ENCODE measurements at regions not wholly inside any gene's neighbourhood (a gene's known extent, or its start where the extent isn't known, plus 50 kb on each side); places are given as distances from the start of the nearest gene placed in this dataset.
"Not testable (repeated sequence)": the region's sequence is repeated elsewhere in the genome, so short reads cannot be mapped to it uniquely, and the experiment has no call there.

DNA sequence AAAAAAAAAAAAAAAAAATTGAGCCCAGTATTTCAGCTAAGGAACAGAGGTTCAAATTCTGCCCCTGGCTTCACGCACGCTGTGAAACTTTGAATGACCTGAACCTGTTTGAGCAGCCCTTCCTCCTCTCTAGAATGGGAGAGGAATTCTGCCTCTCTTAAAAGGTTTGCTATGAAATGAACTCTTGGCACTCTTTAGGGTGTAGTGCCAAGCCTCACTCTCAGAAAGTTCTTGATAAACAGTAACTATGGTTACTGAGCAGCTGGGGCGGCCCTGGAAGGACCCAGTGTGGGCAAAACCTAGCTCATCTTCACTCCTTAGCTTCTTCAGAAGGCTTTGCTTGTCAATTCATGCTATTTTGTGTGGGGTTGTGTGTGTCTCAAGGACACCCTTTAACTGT lies 73.7 kb downstream of the GEMIN8 start:
- no peak for DNase-seq (ENCODE audit: low read depth)

DNA sequence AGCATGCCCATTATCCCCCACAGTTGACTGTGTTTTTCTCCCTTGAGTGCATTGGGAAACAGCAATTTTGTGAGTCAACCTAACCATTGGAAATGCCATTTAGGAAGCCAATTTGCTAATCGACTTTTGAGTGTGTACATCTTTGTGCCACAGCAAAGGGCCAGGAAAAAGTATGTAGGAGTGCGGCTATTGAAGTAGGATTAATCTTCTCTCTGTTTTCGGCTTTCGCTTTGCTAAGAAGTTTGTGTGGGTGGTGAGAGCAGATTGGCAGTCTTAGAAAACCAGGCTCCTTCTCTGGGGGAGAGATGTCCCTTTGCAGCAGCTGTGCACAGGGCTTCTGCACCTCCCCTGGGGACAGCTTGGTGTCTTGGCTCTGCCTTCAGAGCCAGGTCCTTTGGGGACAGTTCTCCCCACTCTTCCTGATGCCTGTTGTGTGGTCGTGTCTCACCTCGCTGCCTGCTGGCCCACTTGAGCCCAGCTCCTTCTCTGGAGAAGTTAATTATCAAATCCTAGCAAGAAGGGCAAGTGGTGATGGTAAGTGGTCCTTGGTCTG lies 74.5 kb downstream of the GEMIN8 start:
- DNase-seq (ENCODE audit: low read depth): no peak

DNA sequence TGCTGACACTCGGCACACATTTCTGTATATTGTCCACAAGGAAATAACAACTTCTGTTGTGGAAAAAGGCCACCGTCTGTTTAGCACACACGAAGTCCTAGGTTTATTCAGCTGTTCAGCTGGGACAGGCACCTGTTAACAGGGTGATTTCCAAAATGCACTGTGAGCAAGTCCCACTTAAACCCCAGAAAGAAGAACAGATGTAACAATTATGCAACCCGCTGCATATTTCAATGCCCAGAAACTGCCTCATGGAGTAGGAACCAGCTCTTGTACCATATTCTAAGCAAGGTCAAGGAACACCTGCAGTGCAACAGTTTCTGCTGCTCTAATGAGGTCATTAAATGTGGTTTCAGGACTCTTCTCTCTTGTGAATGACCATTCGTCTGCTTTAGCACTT lies 77.1 kb downstream of the GEMIN8 start:
- no peak for DNase-seq (ENCODE audit: low read depth)

DNA sequence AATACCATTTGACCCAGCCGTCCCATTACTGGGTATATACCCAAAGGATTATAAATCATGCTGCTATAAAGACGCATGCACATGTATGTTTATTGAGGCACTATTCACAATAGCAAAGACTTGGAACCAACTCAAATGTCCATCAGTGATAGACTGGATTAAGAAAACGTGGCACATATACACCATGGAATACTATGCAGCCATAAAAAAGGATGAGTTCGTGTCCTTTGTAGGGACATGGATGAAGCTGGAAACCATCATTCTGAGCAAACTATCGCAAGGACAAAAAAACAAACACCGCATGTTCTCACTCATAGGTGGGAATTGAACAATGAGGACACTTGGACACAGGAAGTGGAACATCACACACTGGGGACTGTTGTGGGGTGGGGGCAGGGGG lies 83.5 kb downstream of the GEMIN8 start:
- DNase-seq (ENCODE audit: low read depth): not testable (repeated sequence)

DNA sequence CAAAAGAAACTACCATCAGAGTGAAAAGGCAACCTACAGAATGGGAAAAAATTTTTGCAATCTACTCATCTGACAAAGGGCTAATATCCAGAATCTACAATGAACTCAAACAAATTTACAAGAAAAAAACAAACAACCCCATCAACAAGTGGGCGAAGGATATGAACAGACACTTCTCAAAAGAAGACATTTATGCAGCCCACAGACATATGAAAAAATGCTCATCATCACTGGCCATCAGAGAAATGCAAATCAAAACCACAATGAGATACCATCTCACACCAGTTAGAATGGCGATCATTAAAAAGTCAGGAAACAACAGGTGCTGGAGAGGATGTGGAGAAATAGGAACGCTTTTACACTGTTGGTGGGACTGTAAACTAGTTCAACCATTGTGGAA lies 83.9 kb downstream of the GEMIN8 start:
- DNase-seq (ENCODE audit: low read depth): not testable (repeated sequence)

DNA sequence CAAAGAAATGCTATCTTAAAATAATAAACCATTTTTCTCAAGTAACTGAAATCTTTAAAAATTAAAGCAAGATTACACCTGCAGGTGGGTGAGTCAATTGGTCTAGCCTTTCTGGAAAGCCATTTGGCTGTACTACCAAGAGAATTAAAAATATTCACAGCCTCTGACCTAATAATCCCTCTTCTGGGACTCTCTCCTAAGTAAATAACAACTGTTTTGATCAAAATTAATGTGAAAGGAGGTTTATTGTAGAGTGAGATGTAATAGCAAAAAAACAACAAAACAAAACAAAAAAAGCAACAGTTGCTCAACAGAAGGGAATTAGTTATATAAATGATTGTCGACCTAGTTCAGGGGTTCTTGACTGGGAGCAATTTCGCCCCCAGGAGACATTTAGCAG lies 89.0 kb downstream of the GEMIN8 start:
- DNase-seq (ENCODE audit: low read depth): no peak

DNA sequence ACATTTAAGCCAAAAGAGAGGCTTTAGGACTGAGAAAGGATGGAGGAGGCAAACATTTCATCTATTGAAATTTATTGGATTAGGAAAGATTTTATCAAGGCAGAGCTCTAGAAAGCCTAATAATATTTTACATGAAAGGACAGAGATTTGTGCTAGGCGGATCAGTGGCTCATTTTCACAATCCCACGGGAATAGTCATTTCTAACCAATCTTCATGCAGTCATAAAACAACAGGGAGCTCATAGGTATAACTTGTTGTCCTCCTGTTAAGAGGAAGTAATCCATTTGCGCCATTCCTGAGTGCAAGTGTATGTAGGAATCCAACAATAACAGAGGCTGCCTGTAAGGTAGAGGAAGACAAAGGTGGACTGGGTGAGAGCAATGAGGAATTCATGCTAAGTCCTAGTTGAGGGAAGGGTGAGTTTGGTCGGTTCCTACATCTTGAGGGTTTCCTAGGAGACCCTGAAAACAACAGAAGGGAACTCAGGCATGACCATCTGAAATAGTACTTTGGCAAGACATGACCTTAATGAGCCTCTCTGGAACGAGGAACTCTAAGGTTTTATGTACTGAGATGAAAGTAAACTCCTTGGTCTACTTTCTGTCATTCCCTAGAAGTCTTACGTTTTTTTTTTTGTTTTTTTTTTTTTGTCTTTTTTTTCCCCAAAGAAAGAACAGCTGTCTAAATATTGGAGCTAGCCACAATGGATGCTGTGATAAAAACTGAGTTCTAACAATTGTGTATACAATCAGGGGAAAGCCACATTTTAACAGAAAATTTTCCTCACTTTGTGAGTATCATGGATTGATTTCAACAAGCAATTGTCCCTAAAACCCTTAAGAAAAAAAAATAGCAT lies 89.7 kb downstream of the GEMIN8 start:
- no peak for DNase-seq (ENCODE audit: low read depth)

DNA sequence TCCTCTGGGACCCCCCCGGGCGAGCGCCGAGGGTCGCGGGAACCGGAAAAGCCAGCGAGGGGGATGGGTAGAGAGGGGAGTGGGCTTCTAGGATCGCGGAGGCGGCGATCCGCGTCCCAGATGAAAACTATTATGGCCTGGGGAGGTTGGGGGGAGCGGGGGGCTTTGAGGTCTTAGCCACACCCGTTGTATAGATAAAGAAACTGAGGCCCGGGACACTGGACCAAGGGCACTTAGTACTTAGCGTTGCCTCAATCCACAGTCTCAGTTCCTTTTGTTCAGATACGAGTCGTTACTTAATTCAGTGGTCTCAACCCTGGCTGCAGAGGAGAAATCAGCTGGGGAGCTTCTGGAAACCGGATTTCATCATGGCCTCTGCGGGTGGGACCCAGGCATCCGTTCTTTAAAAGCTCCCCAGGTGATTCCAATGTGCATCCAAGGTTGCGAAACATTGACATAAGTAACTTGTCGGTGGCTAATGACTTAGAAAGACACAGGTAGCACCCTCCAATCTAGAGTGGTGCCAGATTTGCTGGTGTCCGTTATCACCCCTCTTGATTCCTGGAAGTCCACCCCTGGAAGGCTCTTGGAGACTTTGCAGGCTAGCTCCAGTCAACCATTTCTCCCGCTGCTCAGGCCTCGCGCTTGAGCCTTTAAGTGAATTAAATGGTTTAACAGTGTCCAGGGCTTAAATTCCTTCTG lies 90.7 kb downstream of the GEMIN8 start:
- DNase-seq (ENCODE audit: low read depth): no peak

DNA sequence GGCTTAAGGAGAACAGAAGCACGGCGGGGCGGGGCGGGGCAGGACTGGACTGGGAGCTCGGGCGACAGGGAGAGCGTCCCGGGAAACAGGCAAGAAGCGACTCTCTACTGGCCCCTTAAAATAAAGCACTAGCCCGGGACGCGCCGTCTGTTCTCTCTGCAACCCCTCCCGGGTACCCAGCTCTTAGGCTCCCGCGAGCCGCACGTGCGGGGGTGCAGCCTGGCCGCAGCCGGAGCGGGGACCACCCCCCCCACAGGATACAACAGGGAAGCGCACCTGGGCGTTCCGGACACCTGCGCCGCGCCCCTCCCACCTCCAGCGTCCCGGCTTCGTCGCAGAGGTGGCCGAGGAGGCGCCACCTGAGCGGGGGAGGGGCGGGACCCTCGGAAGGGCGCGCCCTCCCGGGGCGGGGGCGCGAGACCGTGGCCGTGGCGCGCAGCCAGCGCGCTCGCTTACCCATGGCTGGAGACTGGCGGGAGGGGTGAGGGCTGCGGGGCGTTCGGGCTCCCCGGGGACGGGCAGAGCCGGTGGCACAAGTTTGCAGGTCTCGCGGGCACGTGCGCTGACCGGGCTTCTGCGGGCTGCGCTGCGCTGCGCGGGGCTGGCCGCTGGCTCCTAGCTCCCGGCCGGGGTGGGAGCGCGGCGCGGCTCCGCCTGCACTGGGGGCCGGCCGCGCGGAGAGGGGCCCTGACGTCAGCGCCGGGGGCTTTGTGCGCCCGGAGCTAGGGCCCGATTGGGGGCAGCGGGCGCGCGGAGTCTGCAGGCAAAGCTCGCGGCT lies 91.5 kb downstream of the GEMIN8 start:
- DNase-seq (ENCODE audit: low read depth): no peak

DNA sequence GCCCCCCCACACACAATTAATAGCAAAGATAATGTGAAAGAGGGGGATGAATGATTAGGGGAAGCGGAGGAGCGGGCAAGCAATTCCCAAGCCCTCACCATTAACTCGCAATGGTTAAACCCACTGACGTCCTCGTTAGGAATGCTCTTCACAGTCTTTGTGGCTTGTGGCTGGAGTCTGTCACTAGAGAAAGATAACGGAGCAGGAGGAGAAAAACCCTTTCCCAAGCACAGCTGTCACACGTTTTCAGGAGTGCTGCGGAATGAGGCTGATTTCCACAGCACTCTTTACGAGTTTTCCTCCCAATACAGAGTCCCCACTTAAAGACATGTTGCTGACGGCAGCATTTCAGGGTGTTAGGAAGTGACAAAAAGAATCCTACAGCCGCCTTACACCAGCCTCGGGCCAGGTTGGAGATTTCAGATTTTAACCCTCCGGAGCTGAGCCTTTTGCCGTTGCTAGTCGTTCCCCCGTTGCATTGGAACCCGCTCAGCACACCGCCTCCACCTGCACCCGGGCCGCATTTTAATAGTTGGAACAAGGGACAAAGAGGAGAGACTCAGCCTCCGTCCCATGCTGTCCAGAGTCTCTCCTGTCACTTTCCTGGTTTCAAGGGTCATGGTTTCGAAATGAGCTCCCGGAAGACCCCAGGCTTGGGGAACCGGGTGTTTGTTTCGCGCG lies 92.2 kb downstream of the GEMIN8 start:
- DNase-seq (ENCODE audit: low read depth): peak; percentile 45

DNA sequence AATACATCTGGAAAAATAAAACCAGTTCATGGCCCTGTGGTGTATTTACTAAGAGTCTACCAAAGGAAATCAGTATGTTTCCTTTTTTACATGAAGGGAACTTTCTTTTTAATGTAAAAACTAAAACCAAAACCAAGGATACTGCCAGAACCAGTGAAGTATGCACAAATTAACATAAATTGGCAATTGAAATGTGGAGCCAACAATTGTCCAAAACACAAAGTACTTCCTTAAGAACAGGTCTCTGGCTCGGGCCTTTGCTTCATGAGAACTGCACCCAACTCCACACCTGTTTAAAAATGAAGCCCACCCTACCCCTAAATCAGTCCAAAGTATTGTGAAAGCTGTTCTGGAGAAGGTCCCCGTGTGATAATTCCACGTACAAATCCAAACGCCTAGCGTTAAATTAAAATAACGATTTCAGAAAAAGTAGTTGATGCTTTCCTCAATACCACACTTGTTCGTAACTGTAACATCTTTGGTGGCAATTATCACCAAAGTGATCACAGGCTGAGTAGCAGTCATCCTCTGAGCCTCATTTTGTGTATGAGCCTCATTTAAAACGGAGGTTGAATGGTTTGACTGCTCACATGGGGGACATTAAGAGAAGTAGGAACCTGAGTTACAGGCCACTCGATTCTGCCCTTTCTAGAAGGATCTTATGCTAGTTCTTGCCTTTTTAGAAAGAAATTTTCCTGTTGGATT lies 93.0 kb downstream of the GEMIN8 start:
- DNase-seq (ENCODE audit: low read depth): no peak

DNA sequence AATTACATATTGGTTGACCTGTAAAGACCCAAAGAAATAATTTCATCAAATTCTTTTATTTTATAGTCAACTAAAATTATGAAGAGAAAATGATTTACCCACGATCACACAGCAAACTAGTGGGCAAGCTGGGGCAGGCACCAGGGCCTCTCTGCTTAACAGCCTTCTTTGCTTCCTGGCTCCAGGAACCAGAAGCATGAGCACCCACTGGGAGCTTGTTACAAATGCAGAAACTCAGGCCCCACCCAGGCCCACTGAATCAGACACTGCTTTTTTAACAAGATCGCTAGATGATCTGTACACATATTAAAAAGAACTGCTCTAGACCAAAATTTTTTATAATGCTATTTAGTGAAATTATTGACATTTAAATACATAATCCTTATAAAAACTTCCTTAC lies 95.0 kb downstream of the GEMIN8 start:
- no peak for DNase-seq (ENCODE audit: low read depth)

DNA sequence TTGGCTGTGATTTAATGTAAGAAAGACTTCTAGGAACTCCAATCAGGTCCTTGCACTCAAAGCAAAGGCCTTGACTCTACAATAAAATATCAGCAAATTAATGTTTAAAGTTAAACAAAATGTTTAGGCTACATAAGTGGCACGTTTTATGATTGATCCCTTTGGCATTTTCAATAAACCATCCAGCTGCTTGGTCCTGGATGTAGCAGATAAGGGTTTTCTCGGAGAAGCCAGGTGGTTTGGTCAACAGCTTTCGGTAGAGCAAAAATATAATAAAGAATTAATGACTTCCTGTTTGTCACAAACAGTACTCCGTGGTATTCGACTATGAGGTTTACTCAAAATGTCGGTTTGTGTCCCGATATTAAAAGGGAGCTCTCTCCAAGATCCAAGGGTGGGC lies 95.8 kb downstream of the GEMIN8 start:
- DNase-seq (ENCODE audit: low read depth): no peak

DNA sequence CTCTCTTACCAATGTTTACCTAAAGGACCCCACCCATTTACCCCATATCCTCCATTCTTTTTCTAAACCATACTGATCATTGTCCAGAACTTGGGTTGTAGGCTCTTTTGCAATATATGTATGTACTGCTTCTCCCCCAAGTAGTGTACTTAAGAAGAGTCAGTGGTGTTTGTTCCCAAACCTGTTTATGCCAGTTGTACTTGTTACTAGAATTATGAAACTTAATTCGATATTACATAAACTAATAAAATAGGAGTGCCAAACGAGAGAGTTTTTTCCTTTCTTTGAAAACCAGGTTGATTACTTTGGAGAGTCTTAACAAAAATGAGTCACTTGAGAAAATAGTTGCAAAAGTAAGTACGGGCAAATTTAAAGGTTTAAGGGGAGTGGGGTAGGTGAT lies 96.3 kb downstream of the GEMIN8 start:
- no peak for DNase-seq (ENCODE audit: low read depth)

DNA sequence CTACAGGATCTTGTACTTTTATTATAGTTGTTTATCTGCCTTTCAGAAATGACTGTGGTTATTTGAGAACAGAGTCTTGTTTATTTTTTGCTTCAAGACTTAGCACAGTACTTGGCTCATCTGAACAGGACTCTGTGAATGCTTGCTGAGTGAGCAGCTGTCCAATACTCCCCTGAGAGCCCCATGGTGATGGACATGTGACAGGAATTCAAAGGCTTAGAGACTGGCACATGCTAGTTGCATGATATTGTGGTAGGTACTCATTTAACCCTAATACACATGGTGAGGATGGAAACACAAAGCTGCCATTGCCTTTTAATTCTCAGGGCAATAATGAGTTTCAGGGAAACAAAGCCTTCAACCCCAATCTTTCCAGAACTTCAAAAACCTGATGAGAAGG lies 97.3 kb downstream of the GEMIN8 start:
- no peak for DNase-seq (ENCODE audit: low read depth)

DNA sequence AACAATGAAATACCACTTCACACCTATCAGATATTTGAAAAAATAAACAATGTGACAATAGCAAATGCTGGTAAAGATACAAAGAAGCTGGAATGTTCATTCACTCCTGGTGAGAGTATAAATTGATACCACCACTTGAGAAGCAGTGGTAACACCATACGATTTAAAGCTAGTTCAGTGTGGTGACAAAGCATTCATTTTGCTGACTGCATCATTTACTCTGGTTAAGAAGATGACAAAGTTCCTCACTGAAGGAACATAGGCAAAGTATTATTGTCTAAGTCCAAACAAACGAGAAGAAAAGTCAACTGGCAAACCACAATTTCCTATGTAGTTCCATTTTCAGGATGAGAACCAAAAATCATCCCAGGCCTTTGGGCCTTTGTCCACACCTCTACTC lies 102.5 kb downstream of the GEMIN8 start:
- no peak for DNase-seq (ENCODE audit: low read depth)

DNA sequence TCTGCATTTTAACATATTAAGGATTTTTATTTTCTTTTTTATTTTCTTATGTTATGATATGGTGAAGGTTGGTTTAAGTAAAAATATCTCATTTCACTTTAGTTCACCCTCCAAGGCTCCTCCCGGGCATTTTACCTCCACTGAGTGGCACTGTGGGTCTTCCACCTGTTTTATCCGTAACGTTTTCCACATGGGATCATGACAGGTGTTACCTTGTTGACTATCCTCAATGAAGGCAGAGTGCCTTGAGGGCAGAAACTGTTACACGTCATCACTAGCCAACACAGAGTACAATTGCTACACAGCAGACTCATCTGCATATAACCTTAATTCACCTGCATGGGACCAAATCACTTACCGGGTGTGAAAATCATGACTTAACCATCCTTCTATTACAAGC lies 105.8 kb downstream of the GEMIN8 start:
- no peak for DNase-seq (ENCODE audit: low read depth)

DNA sequence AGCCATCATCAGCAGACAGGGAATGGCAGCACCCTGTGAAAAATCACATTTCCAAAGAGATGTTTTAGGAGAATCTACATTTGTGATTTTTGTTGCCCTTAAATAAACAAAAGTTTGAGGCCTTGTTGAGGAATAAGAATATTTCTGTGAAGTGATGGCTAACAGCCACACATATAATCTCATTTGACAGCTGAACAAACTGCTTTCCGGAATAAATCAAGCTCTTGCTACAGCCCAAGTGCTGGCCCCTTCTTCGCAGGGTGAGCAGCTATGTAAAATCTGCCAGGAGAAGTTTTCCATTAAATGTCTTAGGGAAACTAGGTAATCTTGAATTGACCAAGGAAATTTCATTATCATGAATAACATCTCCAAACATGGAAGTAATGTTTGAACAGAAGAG lies 106.4 kb upstream of the GPM6B start:
- no peak for DNase-seq (ENCODE audit: low read depth)

DNA sequence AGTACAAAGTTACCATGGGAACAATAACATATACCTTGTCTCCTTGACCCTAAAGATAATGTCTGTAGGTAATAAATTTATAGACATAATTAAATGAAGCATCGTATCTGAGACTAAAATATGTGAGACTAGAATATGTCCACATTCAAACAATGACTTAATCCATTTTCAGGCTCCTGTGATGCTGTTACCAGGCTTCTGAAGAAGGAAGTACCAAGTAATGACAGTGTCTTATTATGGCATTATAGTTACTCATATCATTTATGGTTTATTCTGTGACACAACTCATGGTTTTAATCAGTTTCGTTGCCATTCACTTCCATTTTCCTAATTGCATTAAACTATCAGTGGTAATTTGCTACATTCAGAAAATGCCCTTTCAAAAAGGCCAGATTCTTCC lies 100.6 kb upstream of the GPM6B start:
- no peak for DNase-seq (ENCODE audit: low read depth)

DNA sequence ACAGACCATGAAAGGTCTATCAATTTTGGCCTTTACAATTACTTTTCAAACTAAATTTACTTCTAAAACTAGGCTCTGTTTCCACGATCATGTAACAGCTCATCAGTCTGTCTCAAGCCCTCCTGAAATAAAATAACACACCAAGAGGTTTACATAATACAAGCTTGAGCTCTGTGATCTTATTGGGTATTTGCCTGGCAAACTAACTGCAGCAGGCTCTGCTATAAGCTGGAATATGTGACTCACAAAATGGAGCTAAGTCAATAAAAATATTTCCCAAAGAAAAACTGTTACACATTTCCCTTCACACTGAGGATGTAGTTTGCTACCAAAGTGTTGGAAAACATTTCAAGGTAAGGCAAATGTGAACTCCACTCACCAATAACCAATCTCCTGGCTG lies 94.7 kb upstream of the GPM6B start:
- peak; percentile 75 for DNase-seq (ENCODE audit: low read depth)

DNA sequence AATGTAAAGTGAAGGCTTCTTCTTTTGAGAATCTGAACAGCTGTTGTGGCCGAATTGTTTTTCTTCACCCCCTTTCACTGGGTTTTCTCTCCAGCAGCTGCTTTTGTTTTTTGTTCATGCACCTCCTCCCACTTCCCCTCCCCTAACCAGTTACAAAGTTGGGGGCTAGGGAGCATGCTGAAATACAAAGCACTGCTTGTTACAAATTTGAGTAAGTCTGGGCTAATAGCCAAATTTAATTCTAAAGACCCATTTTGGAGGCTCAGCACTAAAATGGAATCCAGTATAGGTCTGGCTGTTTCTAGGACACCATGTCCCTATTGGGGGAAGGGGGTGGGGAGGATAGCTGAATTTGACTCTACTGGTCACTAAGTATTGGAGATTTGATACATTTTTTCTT lies 89.2 kb upstream of the GPM6B start:
- DNase-seq (ENCODE audit: low read depth): no peak

All from iris pigment epithelial cell (primary cell).